Endothelial cell of umbilical vein (primary cell): ENCODE measurements at regions not wholly inside any gene's neighbourhood (a gene's known extent, or its start where the extent isn't known, plus 50 kb on each side); places are given as distances from the start of the nearest gene placed in this dataset.

Experiments used
- BruUV-seq: library from RNA; stranded (reverse); fragments of 400-500 nt; replicated peaks from 2 replicates; lab custom pipeline; 2021; lab: Mats Ljungman, UMichigan
- CTCF ChIA-PET: fragments of 300-600, 350-600 bp; sonication (Branson Sonifier 250); formaldehyde crosslinking; loops from one replicate; lab custom pipeline; 2021; ENCODE audit warnings: antibody characterized with exemption, inconsistent platforms; lab: Charles Lee
- POLR2A ChIA-PET: fragments of 300-600, 350-600 bp; sonication (Branson Sonifier 250); formaldehyde crosslinking; loops from one replicate; lab custom pipeline; 2021; ENCODE audit warnings: antibody characterized with exemption, inconsistent platforms; lab: Charles Lee
- DNase-seq: peaks from one replicate; pipeline ENCODE4 v3.0.0-alpha.2; 2011; ENCODE audit warnings: low read depth, low spot score
- FAIRE-seq: peaks from 2 replicates; lab custom pipeline; 2011; peaks lifted over from hg19 to GRCh38; lab: Jason Lieb, UNC
- H2AFZ ChIP-seq: 2 replicates; pipeline ENCODE4 v1.6.0; 2012; ENCODE audit warnings: low read depth, low read length, control low read depth, inconsistent platforms
- H3K27ac ChIP-seq: 2 replicates; pipeline ENCODE4 v1.5.1; 2011; ENCODE audit warnings: low read depth, mild to moderate bottlenecking, control low read depth, low read length, moderate library complexity; ENCODE audit not compliant: insufficient read depth
- H3K27me3 ChIP-seq, 2 experiments: 2 replicates each; pipeline versions ENCODE4 v1.6.0 to v1.6.1; 2011; ENCODE audit warnings: low read length in 2 of 2, mixed read lengths in 1 of 2; ENCODE audit not compliant: control insufficient read depth in 2 of 2, insufficient read depth in 2 of 2
- H3K36me3 ChIP-seq, 2 experiments: 2 replicates in 1 of 2; 3 replicates in 1 of 2; pipeline ENCODE4 v1.5.1; 2011; ENCODE audit warnings: low read length in 2 of 2, mild to moderate bottlenecking in 1 of 2, moderate library complexity in 1 of 2; ENCODE audit not compliant: control insufficient read depth in 2 of 2, insufficient read depth in 2 of 2; ENCODE audit errors: extremely low read depth in 1 of 2
- H3K4me1 ChIP-seq: 3 replicates; pipeline ENCODE4 v1.5.1; 2011; ENCODE audit warnings: mild to moderate bottlenecking, low read length; ENCODE audit not compliant: control insufficient read depth, insufficient read depth; ENCODE audit errors: extremely low read depth
- H3K4me2 ChIP-seq: 2 replicates; pipeline ENCODE4 v1.6.1; 2011; ENCODE audit warnings: low read length, control low read depth, mixed read lengths; ENCODE audit not compliant: insufficient read depth
- H3K4me3 ChIP-seq, 3 experiments: fragments of 200-600 bp in 1 of 3; sonication (generic), shearing (Covaris generic) in 1 of 3; replicated peaks in 1 of 3; 2 replicates each; pipeline ENCODE4 v1.5.1; 2011 to 2016; ENCODE audit warnings: control low read depth in 3 of 3, low read length in 3 of 3, mild to moderate bottlenecking in 2 of 3, inconsistent platforms in 1 of 3, low read depth in 1 of 3, moderate library complexity in 1 of 3; ENCODE audit not compliant: insufficient read depth in 1 of 3
- H3K79me2 ChIP-seq: 2 replicates; pipeline ENCODE4 v1.6.0; 2012; ENCODE audit warnings: low read length, inconsistent platforms; ENCODE audit not compliant: control insufficient read depth, insufficient read depth
- H3K9ac ChIP-seq: replicated peaks from 2 replicates; pipeline ENCODE3; 2011; ENCODE audit warnings: low read length, control low read depth; ENCODE audit not compliant: insufficient read depth; ENCODE audit errors: extremely low read depth
- H3K9me1 ChIP-seq: replicated peaks from 3 replicates; pipeline ENCODE4 v1.6.0; 2011; ENCODE audit warnings: mild to moderate bottlenecking, low read length; ENCODE audit not compliant: control insufficient read depth, insufficient read depth; ENCODE audit errors: extremely low read depth
- H3K9me3 ChIP-seq: replicated peaks from 2 replicates; pipeline ENCODE4 v1.5.1; 2012; ENCODE audit warnings: low read length, inconsistent platforms; ENCODE audit not compliant: control insufficient read depth, insufficient read depth
- H4K20me1 ChIP-seq: replicated peaks from 2 replicates; pipeline ENCODE3; 2011; ENCODE audit warnings: mild to moderate bottlenecking, low read length; ENCODE audit not compliant: control insufficient read depth, insufficient read depth; ENCODE audit errors: extremely low read depth
- CTCF ChIP-seq, 2 donors: IDR thresholded peaks; 1 replicate in 1 of 2; 2 replicates in 1 of 2; pipeline ENCODE4 v1.5.1; 2011; ENCODE audit warnings: low read length in 2 of 2, mild to moderate bottlenecking in 2 of 2, moderate library complexity in 2 of 2, control low read depth in 1 of 2, inconsistent platforms in 1 of 2, low read depth in 1 of 2; ENCODE audit not compliant: insufficient read depth in 1 of 2; ENCODE audit errors: extremely low read depth in 1 of 2
- EZH2 ChIP-seq: IDR thresholded peaks from 2 replicates; pipeline ENCODE4 v1.6.1; 2012; ENCODE audit warnings: borderline replicate concordance, low read depth, mild to moderate bottlenecking, moderate library complexity, low read length, inconsistent platforms; ENCODE audit not compliant: severe bottlenecking
- FOS ChIP-seq: IDR thresholded peaks from 2 replicates; pipeline ENCODE4 v1.6.1; 2011; ENCODE audit warnings: mild to moderate bottlenecking, low read length, moderate library complexity, borderline replicate concordance; ENCODE audit not compliant: insufficient read depth
- GATA2 ChIP-seq: IDR thresholded peaks from 2 replicates; pipeline ENCODE4 v1.7.0; 2011; ENCODE audit warnings: low read depth, mild to moderate bottlenecking, moderate library complexity, mixed read lengths, low read length; ENCODE audit not compliant: insufficient read length, insufficient read depth
- JUN ChIP-seq: IDR thresholded peaks from 2 replicates; pipeline ENCODE4 v1.6.1; 2011; ENCODE audit warnings: borderline replicate concordance, low read depth; ENCODE audit not compliant: insufficient read length, insufficient read depth
- MAX ChIP-seq: IDR thresholded peaks from 2 replicates; pipeline ENCODE4 v1.6.1; 2011; ENCODE audit not compliant: insufficient read depth, insufficient read length
- MYC ChIP-seq: IDR thresholded peaks from one replicate; pipeline ENCODE4 v1.6.1; 2011; ENCODE audit warnings: mild to moderate bottlenecking, low read depth, low read length
- POLR2A ChIP-seq: IDR thresholded peaks from 2 replicates; pipeline ENCODE4 v1.6.1; 2012; ENCODE audit warnings: low read depth, mild to moderate bottlenecking, control low read depth, low read length
- POLR2AphosphoS5 ChIP-seq: IDR thresholded peaks from 2 replicates; pipeline ENCODE4 v1.6.1; 2012; ENCODE audit warnings: low read depth, mild to moderate bottlenecking, control low read depth, low read length, moderate library complexity; ENCODE audit not compliant: insufficient read depth
- dilution Hi-C: fragments of 300-500 bp; cut with MboI; formaldehyde crosslinking; loops from one replicate; pipeline ENCODE4 v1.15.0; 2019; ENCODE audit warnings: low sequenced_read_pairs; ENCODE audit not compliant: extremely low pct_ligation_motif_present
- intact Hi-C: fragments of 100-400 bp; cut with micrococcal nuclease; formaldehyde crosslinking; loops from one replicate; pipeline ENCODE4 v1.10.0; 2022

GRCh38 chrX:137195991-137196390, 162.2 kb upstream of the GPR101 start:
- POLR2A ChIA-PET, result no interaction called here
- dilution Hi-C loops, result no loop called here
- no peak for FAIRE-seq
- BruUV-seq, result no TSS peak
- intact Hi-C loops, result no loop called here
- Histone ChIP-seq H3K27ac (no peak overlapping the region), H3K36me3 (no peaks in the 10 kb centered on the region), H3K4me1 (no peaks in the 10 kb centered on the region), H3K9me1 (no peaks in the 10 kb centered on the region), H3K9ac (no peak overlapping the region), H3K4me2 (no peak overlapping the region), H2AFZ (no peak overlapping the region), H3K4me3 (no peak overlapping the region), H3K79me2 (no peaks in the 10 kb centered on the region), H3K27me3 (no peaks in the 10 kb centered on the region), H4K20me1 (no peaks in the 10 kb centered on the region), H3K9me3 (no peaks in the 10 kb centered on the region)
- no peak for DNase-seq
- no peak for TF ChIP-seq POLR2A
- TF ChIP-seq JUN, result no peak
- TF ChIP-seq CTCF (IDR thresholded peaks at IDR 0.05; ENCODE audit: extremely low read depth in 1 of 2, insufficient read depth in 1 of 2, low read depth in 1 of 2, low read length in 2 of 2), result no peak
- no peak for TF ChIP-seq MAX
- TF ChIP-seq POLR2AphosphoS5, result no peak
- no peak for TF ChIP-seq MYC
- no peak for TF ChIP-seq EZH2
- TF ChIP-seq GATA2, result no peak
- no peak for TF ChIP-seq FOS
- CTCF ChIA-PET, result no interaction called here
